H1 (cell line): ENCODE measurements at regions not wholly inside any gene's neighbourhood (a gene's known extent, or its start where the extent isn't known, plus 50 kb on each side); places are given as distances from the start of the nearest gene placed in this dataset.

Experiments
- CTCF ChIA-PET: fragments of 300-600 bp; sonication (Branson Sonifier 250); formaldehyde crosslinking; loops from one replicate; lab custom pipeline; 2021; ENCODE audit not compliant: partially characterized antibody; lab: Charles Lee
- POLR2A ChIA-PET: fragments of 300-600 bp; sonication (Branson Sonifier 250); formaldehyde crosslinking; loops from one replicate; lab custom pipeline; 2021; ENCODE audit warnings: inconsistent platforms; ENCODE audit not compliant: partially characterized antibody; lab: Charles Lee
- DNase-seq, 2 experiments: peaks; one replicate each; pipeline versions ENCODE4 v3.0.0 to v3.0.0-alpha.2; 2010 to 2022; ENCODE audit warnings: low spot score in 2 of 2, low read depth in 1 of 2, mixed read lengths in 1 of 2
- FAIRE-seq: peaks from 2 replicates; lab custom pipeline; 2011; peaks lifted over from hg19 to GRCh38; lab: Jason Lieb, UNC
- H2AFZ ChIP-seq: 2 replicates; pipeline ENCODE4 v1.8.1; 2012; ENCODE audit warnings: low read length, inconsistent platforms
- H2AK5ac ChIP-seq: 2 replicates; pipeline ENCODE4 v1.6.1; 2013; ENCODE audit warnings: low read depth, low read length
- H2BK120ac ChIP-seq: replicated peaks from 2 replicates; pipeline ENCODE3; 2013; ENCODE audit warnings: low read depth, low read length, inconsistent platforms
- H2BK12ac ChIP-seq: 2 replicates; pipeline ENCODE4 v1.6.1; 2013; ENCODE audit warnings: low read depth, low read length
- H2BK15ac ChIP-seq: 2 replicates; pipeline ENCODE4 v1.6.1; 2013; ENCODE audit warnings: low read length
- H2BK20ac ChIP-seq: 2 replicates; pipeline ENCODE4 v1.6.1; 2013; ENCODE audit warnings: low read length
- H2BK5ac ChIP-seq: 2 replicates; pipeline ENCODE4 v1.6.1; 2013; ENCODE audit warnings: low read depth, low read length
- H3K14ac ChIP-seq: 2 replicates; pipeline ENCODE4 v1.6.1; 2013; ENCODE audit warnings: inconsistent platforms; ENCODE audit not compliant: insufficient read length
- H3K18ac ChIP-seq: 2 replicates; pipeline ENCODE4 v1.6.1; 2013; ENCODE audit warnings: low read length; ENCODE audit errors: extremely low read depth
- H3K23ac ChIP-seq: 2 replicates; pipeline ENCODE4 v1.6.1; 2013; ENCODE audit warnings: inconsistent platforms; ENCODE audit not compliant: insufficient read length
- H3K23me2 ChIP-seq: 2 replicates; pipeline ENCODE4 v1.6.1; 2013; ENCODE audit warnings: low read depth, low read length
- H3K27ac ChIP-seq: 2 replicates; pipeline ENCODE4 v1.6.1; 2011; ENCODE audit warnings: low read depth, low read length, inconsistent platforms
- H3K27me3 ChIP-seq, 4 experiments: replicated peaks in 1 of 4; 1 replicate in 1 of 4; 2 replicates in 3 of 4; pipeline versions ENCODE4 v1.6.1 to v1.8.1; 2011 to 2013; ENCODE audit warnings: low read length in 3 of 4, mild to moderate bottlenecking in 3 of 4, inconsistent platforms in 2 of 4, mixed read lengths in 2 of 4, moderate library complexity in 1 of 4; ENCODE audit not compliant: control insufficient read depth in 3 of 4, insufficient read depth in 3 of 4; ENCODE audit errors: extremely low read depth in 1 of 4
- H3K36me3 ChIP-seq, 4 experiments: 2 replicates each; pipeline versions ENCODE4 v1.6.1 to v1.8.1; 2011 to 2013; ENCODE audit warnings: mild to moderate bottlenecking in 4 of 4, low read length in 3 of 4, moderate library complexity in 2 of 4, control low read depth in 1 of 4, inconsistent platforms in 1 of 4; ENCODE audit not compliant: insufficient read depth in 4 of 4, control insufficient read depth in 2 of 4
- H3K4ac ChIP-seq: replicated peaks from 2 replicates; pipeline ENCODE3; 2013; ENCODE audit warnings: low read length, low read depth, mixed read lengths, inconsistent platforms; ENCODE audit not compliant: insufficient read length
- H3K4me1 ChIP-seq, 4 experiments: replicated peaks in 1 of 4; 1 replicate in 1 of 4; 2 replicates in 3 of 4; pipeline versions ENCODE4 v1.6.1 to v1.8.1; 2011 to 2013; ENCODE audit warnings: low read length in 3 of 4, inconsistent platforms in 2 of 4, mixed read lengths in 1 of 4; ENCODE audit not compliant: insufficient read depth in 4 of 4, control insufficient read depth in 3 of 4
- H3K4me2 ChIP-seq, 2 experiments: 2 replicates each; pipeline versions ENCODE4 v1.6.1 to v1.8.1; 2011 to 2013; ENCODE audit warnings: low read depth in 2 of 2, low read length in 2 of 2, control low read depth in 1 of 2, inconsistent platforms in 1 of 2, mild to moderate bottlenecking in 1 of 2; ENCODE audit not compliant: insufficient read depth in 1 of 2
- H3K4me3 ChIP-seq, 4 experiments: fragments of 200-600, 300-600 bp in 1 of 4; sonication (generic), shearing (Covaris generic), sonication (Bioruptor Twin) in 1 of 4; 2 replicates each; pipeline versions ENCODE4 v1.5.1 to v1.8.1; 2011 to 2016; ENCODE audit warnings: low read length in 4 of 4, low read depth in 3 of 4, control low read depth in 2 of 4, inconsistent platforms in 2 of 4, mild to moderate bottlenecking in 2 of 4, mixed read lengths in 1 of 4, moderate library complexity in 1 of 4; ENCODE audit not compliant: insufficient read depth in 2 of 4; ENCODE audit errors: extremely low read depth in 1 of 4
- H3K56ac ChIP-seq: replicated peaks from 2 replicates; pipeline ENCODE3; 2013; ENCODE audit warnings: low read depth, mild to moderate bottlenecking, mixed read lengths, low read length, inconsistent platforms; ENCODE audit not compliant: insufficient read length
- H3K79me1 ChIP-seq: 2 replicates; pipeline ENCODE4 v1.6.1; 2013; ENCODE audit warnings: low read depth, low read length, control low read depth
- H3K79me2 ChIP-seq, 2 experiments: 2 replicates each; pipeline versions ENCODE4 v1.6.1 to v1.8.1; 2012 to 2013; ENCODE audit warnings: low read length in 2 of 2, mild to moderate bottlenecking in 2 of 2, inconsistent platforms in 1 of 2; ENCODE audit not compliant: insufficient read depth in 2 of 2, control insufficient read depth in 1 of 2
- H3K9ac ChIP-seq, 4 experiments: replicated peaks in 1 of 4; 1 replicate in 1 of 4; 2 replicates in 3 of 4; pipeline versions ENCODE4 v1.6.1 to v1.8.1; 2011 to 2013; ENCODE audit warnings: low read depth in 3 of 4, low read length in 3 of 4, control low read depth in 2 of 4, mild to moderate bottlenecking in 2 of 4, moderate library complexity in 2 of 4, inconsistent platforms in 1 of 4; ENCODE audit errors: extremely low read depth in 1 of 4
- H3K9me3 ChIP-seq, 2 experiments: 2 replicates each; pipeline versions ENCODE4 v1.6.1 to v1.8.1; 2012 to 2013; ENCODE audit warnings: mild to moderate bottlenecking in 2 of 2, moderate library complexity in 2 of 2, control low read depth in 1 of 2, inconsistent platforms in 1 of 2, low read depth in 1 of 2, low read length in 1 of 2, mixed read lengths in 1 of 2; ENCODE audit not compliant: insufficient read depth in 2 of 2
- H4K20me1 ChIP-seq, 2 experiments: replicated peaks in 1 of 2; 2 replicates each; pipeline versions ENCODE3 to v1.8.1; 2011 to 2013; ENCODE audit warnings: inconsistent platforms in 2 of 2, low read length in 2 of 2, mild to moderate bottlenecking in 1 of 2; ENCODE audit not compliant: insufficient read depth in 2 of 2, control insufficient read depth in 1 of 2
- H4K5ac ChIP-seq: 2 replicates; pipeline ENCODE4 v1.6.1; 2013; ENCODE audit warnings: low read length, low read depth, mixed read lengths, inconsistent platforms; ENCODE audit not compliant: insufficient read length
- H4K8ac ChIP-seq: 2 replicates; pipeline ENCODE4 v1.8.0; 2013; ENCODE audit warnings: mild to moderate bottlenecking, moderate library complexity, low read length, inconsistent platforms; ENCODE audit not compliant: insufficient read depth; ENCODE audit errors: extremely low read depth
- H4K91ac ChIP-seq: replicated peaks from 2 replicates; pipeline ENCODE3; 2013; ENCODE audit warnings: low read length, mixed read lengths, inconsistent platforms; ENCODE audit not compliant: insufficient read length
- BACH1 ChIP-seq: IDR thresholded peaks from 2 replicates; pipeline ENCODE4 v1.6.1; 2012; ENCODE audit warnings: low read length, improper control_type of control experiment
- CBX5 ChIP-seq: fragments of 300-800, 300-1000 bp; sonication (generic); IDR thresholded peaks from 2 replicates; pipeline ENCODE4 v1.7.1; 2016; ENCODE audit warnings: antibody characterized with exemption, low read length, low read depth
- CTCF ChIP-seq, 3 experiments: IDR thresholded peaks; 1 replicate in 2 of 3; 2 replicates in 1 of 3; pipeline versions ENCODE4 v1.5.1 to v1.6.1; 2011; ENCODE audit warnings: low read length in 3 of 3, mild to moderate bottlenecking in 3 of 3, inconsistent platforms in 2 of 3, low read depth in 1 of 3, moderate library complexity in 1 of 3; ENCODE audit not compliant: insufficient read depth in 1 of 3; ENCODE audit errors: control extremely low read depth in 1 of 3
- GABPA ChIP-seq: IDR thresholded peaks from 2 replicates; pipeline ENCODE4 v1.6.1; 2011; ENCODE audit warnings: mild to moderate bottlenecking, low read length, moderate library complexity, borderline replicate concordance; ENCODE audit not compliant: insufficient read depth
- KDM4A ChIP-seq: IDR thresholded peaks from one replicate; pipeline ENCODE4 v1.7.1; 2012; ENCODE audit warnings: low read depth, mild to moderate bottlenecking, moderate library complexity, low read length, inconsistent platforms; ENCODE audit not compliant: severe bottlenecking
- POLR2AphosphoS5 ChIP-seq: IDR thresholded peaks from 2 replicates; pipeline ENCODE4 v1.6.1; 2011; ENCODE audit warnings: low read depth, low read length
- RAD21 ChIP-seq, 2 experiments: IDR thresholded peaks in 1 of 2; conservative IDR thresholded peaks in 1 of 2; 2 replicates each; pipeline ENCODE4 v1.6.1; 2011; ENCODE audit warnings: low read depth in 2 of 2, low read length in 2 of 2, improper control_type of control experiment in 1 of 2, inconsistent platforms in 1 of 2, mild to moderate bottlenecking in 1 of 2, moderate library complexity in 1 of 2
- SIX5 ChIP-seq: IDR thresholded peaks from 2 replicates; pipeline ENCODE4 v1.6.1; 2011; ENCODE audit warnings: mild to moderate bottlenecking, low read depth, low read length
- TAF7 ChIP-seq: optimal IDR thresholded peaks from 2 replicates; pipeline ENCODE3; 2011; ENCODE audit warnings: low read depth, mild to moderate bottlenecking, inconsistent platforms, low read length, moderate library complexity, borderline replicate concordance
- TEAD4 ChIP-seq: IDR thresholded peaks from 2 replicates; pipeline ENCODE4 v1.6.1; 2012; ENCODE audit warnings: low read depth, low read length, inconsistent platforms, mixed read lengths
- WGBS, 2 experiments: shearing (Covaris generic) in 1 of 2; methylation state at CpG; one replicate each; pipeline versions ENCODE4 v1.1.6 to v1.1.7; 2013 to 2015; ENCODE audit warnings: low lambda C conversion rate in 2 of 2, mixed read lengths in 2 of 2, inconsistent platforms in 1 of 2, low coverage in 1 of 2, missing lambda C conversion rate in 1 of 2; ENCODE audit not compliant: insufficient replicate concordance in 2 of 2, insufficient coverage in 1 of 2, insufficient read length in 1 of 2; ENCODE audit errors: extremely low coverage in 1 of 2, missing lambda C conversion rate in 1 of 2; 5-methylcytosine and 5-hydroxymethylcytosine counted together

DNA sequence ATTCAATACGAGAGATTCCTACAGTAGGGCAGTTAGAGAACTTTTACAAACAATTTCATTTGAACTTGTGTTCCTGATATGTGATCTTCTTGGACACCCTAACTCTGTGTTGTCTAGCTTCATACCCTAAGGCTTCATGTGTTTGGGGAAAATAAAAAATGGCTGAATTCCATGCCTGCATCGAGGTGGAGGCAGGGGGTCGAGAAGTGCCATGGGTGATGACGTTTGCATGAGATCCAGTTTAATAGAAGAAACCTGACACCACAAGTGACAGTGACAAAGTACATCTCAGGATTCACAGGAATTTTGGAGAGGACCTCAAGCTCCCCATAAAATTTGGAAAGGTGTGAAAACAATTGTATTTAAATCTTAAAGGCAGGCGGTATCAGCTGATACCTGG is 169.2 kb upstream of the NABP1 start:
- H2BK12ac ChIP-seq: no peak overlapping the region
- H3K4ac ChIP-seq: no peak overlapping the region
- 81% methylated on average over 5 of the region's 5 CpGs; no CpG with 5 or more reads in 1 of the 2 experiments for WGBS, 2 experiments
- no peak for TF ChIP-seq BACH1
- no peak for TF ChIP-seq CTCF (IDR thresholded peaks at IDR 0.05; ENCODE audit: control extremely low read depth in 1 of 3, insufficient read depth in 1 of 3, low read depth in 1 of 3, low read length in 3 of 3)
- no peak for TF ChIP-seq POLR2AphosphoS5
- no peak for TF ChIP-seq TAF7
- no peak for TF ChIP-seq KDM4A
- TF ChIP-seq SIX5: no peak
- TF ChIP-seq TEAD4: no peak
- no peak for TF ChIP-seq RAD21 (IDR thresholded peaks at IDR 0.05 in 1 of 2, conservative IDR thresholded peaks at IDR 0.05 in 1 of 2; ENCODE audit: low read depth in 2 of 2, low read length in 2 of 2)
- no peak for TF ChIP-seq CBX5
- TF ChIP-seq GABPA: no peak
- no peak overlapping the region for H4K8ac ChIP-seq
- H3K18ac ChIP-seq: no peak overlapping the region
- no peak overlapping the region for H3K4me3 ChIP-seq
- no peak overlapping the region for H2BK120ac ChIP-seq
- H4K91ac ChIP-seq: no peak overlapping the region
- POLR2A ChIA-PET: no interaction called here
- no peaks in the 10 kb centered on the region for H3K36me3 ChIP-seq
- H2BK15ac ChIP-seq: no peak overlapping the region
- no peak overlapping the region for H3K56ac ChIP-seq
- no peak overlapping the region for H2AFZ ChIP-seq
- no peak overlapping the region for H3K9ac ChIP-seq
- H3K27ac ChIP-seq: no peak overlapping the region; the same call in 1 of the 2 replicates
- no peaks in the 10 kb centered on the region for H3K4me1 ChIP-seq
- H2BK20ac ChIP-seq: no peak overlapping the region
- no peak overlapping the region for H4K5ac ChIP-seq
- FAIRE-seq: no peak
- no peak overlapping the region for H3K23ac ChIP-seq
- no peak overlapping the region for H3K4me2 ChIP-seq
- H2BK5ac ChIP-seq: no peak overlapping the region
- H3K14ac ChIP-seq: no peak overlapping the region
- no peak overlapping the region for H2AK5ac ChIP-seq
- H4K20me1 ChIP-seq: no peaks in the 10 kb centered on the region
- no peak for DNase-seq
- H3K79me2 ChIP-seq: no peaks in the 10 kb centered on the region
- H3K27me3 ChIP-seq: no peaks in the 10 kb centered on the region
- CTCF ChIA-PET: interaction anchor here (1.1 to 2.0 kb wide), 2 partner anchors 13 to 32 kb away, joined by 4 to 10 read pairs; no protein-coding TSS in a partner anchor
- no peaks in the 10 kb centered on the region for H3K79me1 ChIP-seq
- H3K23me2 ChIP-seq: no peaks in the 10 kb centered on the region
- H3K9me3 ChIP-seq: peaks cover 10 to 14% of the 10 kb centered on the region in 2 experiments
